ENCODE measurements at regions not wholly inside any gene's neighbourhood (a gene's known extent, or its start where the extent isn't known, plus 50 kb on each side); places are given as distances from the start of the nearest gene placed in this dataset.

- no TSS peak for BruUV-seq (replicated peaks)
Measured at GRCh38 chr2:205848601-205849000, 166.3 kb downstream of the NRP2 start.

More at GRCh38 chr2:205848601-205849000, 166.3 kb downstream of the NRP2 start:
- Mint-ChIP-seq H3K4me1 (ENCODE audit: insufficient read depth, unreplicated experiment) (peaks cover 4% of the 10 kb centered on the region), H3K4me3 (ENCODE audit: unreplicated experiment) (no peak overlapping the region), H3K36me3 (ENCODE audit: insufficient read depth, unreplicated experiment) (no peaks in the 10 kb centered on the region), H3K27ac (ENCODE audit: low read depth, unreplicated experiment) (no peak overlapping the region), H3K9me3 (ENCODE audit: unreplicated experiment) (no peaks in the 10 kb centered on the region), H3K27me3 (ENCODE audit: insufficient read depth, unreplicated experiment) (no peaks in the 10 kb centered on the region)
- intact Hi-C loops (cut with micrococcal nuclease), result no loop called here
- CTCF ChIA-PET, result interaction anchor here (0.5 to 0.6 kb wide), 2 partner anchors 50 to 70 kb away, joined by 3 read pairs; no protein-coding TSS in a partner anchor
- POLR2A ChIA-PET, result interaction anchor here (0.8 kb wide), 1 partner anchor 9 kb away, joined by 3 read pairs; no protein-coding TSS in a partner anchor
- no peak for DNase-seq (ENCODE audit: unreplicated experiment)
- no peak for TF ChIP-seq CTCF (IDR thresholded peaks at IDR 0.05; ENCODE audit: unreplicated experiment)

Measured in MCF 10A (cell line).